ENCODE measurements at regions not wholly inside any gene's neighbourhood (a gene's known extent, or its start where the extent isn't known, plus 50 kb on each side); places are given as distances from the start of the nearest gene placed in this dataset.
"Not testable (repeated sequence)": the region's sequence is repeated elsewhere in the genome, so short reads cannot be mapped to it uniquely, and the experiment has no call there.

DNA sequence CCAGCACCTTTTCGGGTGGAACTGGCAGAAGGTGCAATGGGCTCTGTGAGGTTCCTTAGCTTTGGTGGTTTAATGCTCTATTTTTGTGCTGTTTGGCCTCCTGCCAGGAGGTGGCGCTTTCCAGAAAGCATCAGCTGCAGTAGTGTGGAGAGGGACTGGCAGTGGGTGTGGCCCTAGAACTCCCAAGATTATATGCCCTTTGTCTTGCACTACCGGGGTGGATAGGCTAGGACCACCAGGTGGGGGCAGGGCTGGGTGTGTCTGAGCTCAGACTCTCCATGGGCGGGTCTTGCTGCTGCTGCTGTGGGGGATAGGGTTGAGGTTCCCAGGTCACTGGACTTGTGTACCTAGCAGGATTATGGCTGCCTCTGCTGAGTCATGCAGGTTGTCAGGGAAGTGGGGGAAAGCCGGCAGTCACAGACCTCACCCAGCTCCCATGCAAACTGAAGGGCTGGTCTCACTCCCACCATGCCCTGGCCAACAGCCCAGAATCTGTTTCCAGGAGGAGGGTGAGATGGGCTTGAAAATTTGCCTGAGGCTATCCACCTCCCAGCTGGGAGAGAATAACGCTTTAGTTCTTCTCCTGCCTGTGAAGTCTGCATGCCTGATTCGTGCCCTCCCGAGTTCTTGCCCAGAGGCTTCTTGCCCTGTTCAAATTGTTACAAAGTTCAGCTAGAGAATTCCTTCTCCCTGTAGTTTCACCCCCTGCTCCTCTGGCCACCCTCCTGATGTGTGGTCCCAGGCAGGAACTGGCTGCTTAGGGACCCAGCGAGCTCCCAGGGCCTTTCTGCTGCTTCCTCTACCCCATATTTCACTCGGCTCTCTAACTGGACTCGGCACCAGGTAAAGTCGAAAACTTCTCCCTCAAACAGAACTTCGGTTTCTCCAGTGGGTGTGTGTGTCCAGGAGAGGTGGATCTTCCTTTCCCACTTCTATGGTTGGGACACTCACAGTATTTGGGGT is 76.5 kb upstream of the BTG3 start:
- TF ChIP-seq PAX5 (IDR thresholded peaks at IDR 0.05; ENCODE audit: insufficient read depth, low read length, severe bottlenecking), result no peak
- TF ChIP-seq POU2F2 (IDR thresholded peaks at IDR 0.05; ENCODE audit: low read depth, low read length), result no peak
- no peak for TF ChIP-seq SPI1 (IDR thresholded peaks at IDR 0.05; ENCODE audit: low read depth, low read length)
- TF ChIP-seq POLR2A (IDR thresholded peaks at IDR 0.05; ENCODE audit: low read depth, low read length), result no peak
- no peak for TF ChIP-seq POLR2AphosphoS5 (IDR thresholded peaks at IDR 0.05; ENCODE audit: low read depth, low read length)
- TF ChIP-seq TAF1 (IDR thresholded peaks at IDR 0.05; ENCODE audit: low read depth, low read length), result no peak
- DNase-seq (ENCODE audit: insufficient read length, low spot score), result no peak
- FAIRE-seq, result no peak

DNA sequence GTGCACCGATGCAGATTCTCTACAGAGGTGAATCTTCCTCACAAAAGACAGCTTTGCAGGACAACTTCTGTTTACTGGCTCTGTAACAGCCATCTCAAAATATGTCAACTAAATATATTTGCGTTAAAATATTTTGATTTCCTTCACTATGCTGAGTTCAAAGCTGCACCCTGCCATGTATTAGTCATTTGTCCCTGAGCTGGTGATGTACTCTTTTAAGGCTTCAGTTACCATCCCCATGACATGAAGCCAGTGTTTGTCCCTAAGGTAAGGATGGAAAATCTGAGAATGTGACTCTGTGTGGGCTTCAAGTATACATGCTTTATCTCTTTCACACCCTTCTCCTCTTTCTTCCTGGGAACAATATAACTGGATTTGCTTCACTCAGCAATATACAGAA is 70.2 kb upstream of the BTG3 start:
- no peak for FAIRE-seq
- DNase-seq (ENCODE audit: insufficient read length, low spot score), result no peak
- no peak for TF ChIP-seq POLR2AphosphoS5 (IDR thresholded peaks at IDR 0.05; ENCODE audit: low read depth, low read length)
- TF ChIP-seq POLR2A (IDR thresholded peaks at IDR 0.05; ENCODE audit: low read depth, low read length), result no peak
- TF ChIP-seq POU2F2 (IDR thresholded peaks at IDR 0.05; ENCODE audit: low read depth, low read length), result no peak
- TF ChIP-seq TAF1 (IDR thresholded peaks at IDR 0.05; ENCODE audit: low read depth, low read length), result no peak
- no peak for TF ChIP-seq SPI1 (IDR thresholded peaks at IDR 0.05; ENCODE audit: low read depth, low read length)
- TF ChIP-seq PAX5 (IDR thresholded peaks at IDR 0.05; ENCODE audit: insufficient read depth, low read length, severe bottlenecking), result no peak

DNA sequence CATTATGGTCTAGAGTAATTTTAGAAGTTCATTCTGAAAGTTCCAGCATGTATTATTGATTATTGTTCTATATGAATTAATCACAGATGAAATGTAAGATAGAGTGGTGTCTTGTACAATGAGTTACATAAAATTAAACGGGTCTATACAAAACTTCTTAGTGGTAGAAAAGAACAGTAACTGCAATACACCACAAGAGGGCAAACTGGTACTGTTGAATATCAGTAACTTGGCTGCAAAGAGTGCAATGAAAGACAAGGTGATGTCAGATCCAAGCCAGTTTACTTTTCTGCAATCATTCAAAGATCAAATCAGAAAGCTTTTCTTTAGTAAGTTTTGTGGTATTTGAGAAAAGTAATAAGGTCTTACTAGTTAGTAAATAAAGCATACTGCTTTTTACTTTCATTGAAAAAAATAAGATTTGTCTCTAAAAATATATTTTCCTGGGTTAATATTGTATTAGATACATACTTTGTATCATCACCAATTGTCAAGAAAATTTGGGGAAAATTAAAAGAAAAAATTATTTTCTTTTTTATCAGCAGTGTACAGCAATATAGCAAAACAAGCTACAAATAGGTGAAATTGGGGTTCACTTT is 66.4 kb upstream of the BTG3 start:
- FAIRE-seq, result peak; percentile 84

DNA sequence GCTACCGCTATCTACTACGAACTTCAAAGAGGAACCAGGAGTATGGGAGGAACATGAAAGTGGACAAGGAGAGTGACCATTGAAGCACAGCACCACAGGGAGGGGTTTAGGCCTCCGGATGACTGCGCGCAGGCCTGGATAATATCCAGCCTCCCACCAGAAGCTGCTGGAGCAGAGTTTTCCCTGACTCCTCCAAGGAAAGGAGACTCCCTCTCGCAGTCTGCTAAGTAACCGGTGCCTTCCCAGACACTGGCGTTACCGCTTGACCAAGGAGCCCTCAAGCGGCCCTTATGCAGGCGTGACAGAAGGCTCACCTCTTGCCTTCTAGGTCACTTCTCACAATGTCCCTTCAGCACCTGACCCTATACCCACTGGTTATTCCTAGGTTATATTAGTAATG is 64.2 kb upstream of the BTG3 start:
- not testable (repeated sequence) for FAIRE-seq

More for the DNA sequence above, 66.4 kb upstream of the BTG3 start:
- TF ChIP-seq POLR2AphosphoS5 (IDR thresholded peaks at IDR 0.05; ENCODE audit: low read depth, low read length) (no peak), TAF1 (IDR thresholded peaks at IDR 0.05; ENCODE audit: low read depth, low read length) (no peak), POLR2A (IDR thresholded peaks at IDR 0.05; ENCODE audit: low read depth, low read length) (no peak), POU2F2 (IDR thresholded peaks at IDR 0.05; ENCODE audit: low read depth, low read length) (no peak), PAX5 (IDR thresholded peaks at IDR 0.05; ENCODE audit: insufficient read depth, low read length, severe bottlenecking) (no peak), SPI1 (IDR thresholded peaks at IDR 0.05; ENCODE audit: low read depth, low read length) (no peak)
- peak; percentile 25 for DNase-seq (ENCODE audit: insufficient read length, low spot score)

DNA sequence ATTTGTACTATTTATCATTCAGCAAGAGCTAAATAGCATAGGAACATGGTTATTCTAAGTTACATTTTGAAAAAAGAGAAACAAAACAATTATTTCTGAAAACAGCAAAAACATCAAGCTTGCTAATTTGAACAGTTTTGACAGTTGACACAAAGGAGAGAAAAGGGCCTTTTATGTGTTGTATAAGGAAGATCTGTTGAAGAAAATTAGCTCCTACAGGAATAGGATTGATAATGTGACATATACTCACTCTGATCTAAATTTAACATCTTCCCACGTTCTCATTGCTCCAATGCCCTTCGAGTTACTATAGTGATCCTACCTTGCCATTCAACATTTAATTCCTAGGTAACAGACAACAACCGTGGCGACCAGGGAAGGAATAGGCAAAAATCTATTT is 61.4 kb upstream of the BTG3 start:
- DNase-seq (ENCODE audit: insufficient read length, low spot score) (no peak), FAIRE-seq (no peak)
- TF ChIP-seq POLR2A (IDR thresholded peaks at IDR 0.05; ENCODE audit: low read depth, low read length) (no peak), PAX5 (IDR thresholded peaks at IDR 0.05; ENCODE audit: insufficient read depth, low read length, severe bottlenecking) (no peak), POU2F2 (IDR thresholded peaks at IDR 0.05; ENCODE audit: low read depth, low read length) (no peak), POLR2AphosphoS5 (IDR thresholded peaks at IDR 0.05; ENCODE audit: low read depth, low read length) (no peak), SPI1 (IDR thresholded peaks at IDR 0.05; ENCODE audit: low read depth, low read length) (no peak), TAF1 (IDR thresholded peaks at IDR 0.05; ENCODE audit: low read depth, low read length) (no peak)

More for the DNA sequence above, 64.2 kb upstream of the BTG3 start:
- not testable (repeated sequence) for DNase-seq (ENCODE audit: insufficient read length, low spot score)

DNA sequence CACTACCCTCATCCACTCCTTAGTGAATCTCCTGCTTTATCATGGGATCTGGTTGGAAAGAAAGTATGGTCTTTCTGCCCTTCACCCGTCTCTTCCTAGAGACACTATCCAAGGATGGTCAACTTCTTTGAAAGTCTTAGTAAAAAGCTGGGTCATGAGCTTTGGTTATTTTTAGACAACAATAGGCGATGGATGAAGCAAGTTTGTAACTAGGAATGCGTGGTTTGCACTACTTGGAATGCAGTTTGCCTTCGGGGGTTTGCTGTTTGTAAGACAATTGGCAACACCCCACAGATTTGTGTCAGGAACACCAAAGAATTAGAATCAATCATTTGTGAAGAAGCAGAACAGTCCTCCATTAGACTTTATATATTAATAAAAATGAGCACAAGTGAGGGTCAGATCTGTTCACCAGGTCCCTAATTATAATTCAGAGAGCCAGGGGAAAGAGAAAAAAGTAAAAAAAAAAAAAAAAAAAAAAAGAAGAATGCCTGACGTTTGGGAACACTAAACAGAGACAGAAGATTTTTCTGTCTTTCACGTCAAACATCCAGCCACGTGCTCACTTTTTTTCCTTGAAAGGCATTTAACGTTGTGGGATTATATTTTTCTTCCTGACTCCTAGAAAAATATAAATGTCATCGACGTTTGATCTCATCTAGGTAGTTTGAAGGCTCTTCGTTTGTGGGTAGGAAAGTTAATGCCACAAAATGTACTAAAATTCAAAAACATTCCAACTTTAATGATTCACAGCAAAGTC is 60.7 kb upstream of the BTG3 start:
- TF ChIP-seq PAX5 (IDR thresholded peaks at IDR 0.05; ENCODE audit: insufficient read depth, low read length, severe bottlenecking) (no peak), POLR2A (IDR thresholded peaks at IDR 0.05; ENCODE audit: low read depth, low read length) (no peak), POU2F2 (IDR thresholded peaks at IDR 0.05; ENCODE audit: low read depth, low read length) (no peak), SPI1 (IDR thresholded peaks at IDR 0.05; ENCODE audit: low read depth, low read length) (no peak), POLR2AphosphoS5 (IDR thresholded peaks at IDR 0.05; ENCODE audit: low read depth, low read length) (no peak), TAF1 (IDR thresholded peaks at IDR 0.05; ENCODE audit: low read depth, low read length) (no peak)
- FAIRE-seq (no peak), DNase-seq (ENCODE audit: insufficient read length, low spot score) (no peak)

DNA sequence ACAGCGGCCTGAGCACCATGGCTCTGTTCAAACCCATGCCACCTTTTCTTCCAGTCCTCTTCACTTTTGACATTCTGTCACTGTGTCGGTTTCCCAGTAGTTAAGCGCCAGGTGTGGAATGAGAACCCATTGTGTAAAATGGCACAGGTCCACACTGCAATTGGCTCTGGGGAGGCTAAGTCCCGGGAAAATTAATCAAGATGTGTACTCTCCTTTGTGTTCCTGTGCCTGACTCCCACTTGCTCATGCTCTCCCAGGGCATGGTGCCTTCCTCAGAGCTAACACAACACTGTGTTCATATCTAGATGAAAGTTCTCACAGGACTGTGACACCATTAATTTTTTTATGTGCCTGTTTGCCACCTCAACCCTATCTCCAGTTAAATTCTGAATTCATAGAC is 59.0 kb upstream of the BTG3 start:
- TF ChIP-seq POU2F2 (IDR thresholded peaks at IDR 0.05; ENCODE audit: low read depth, low read length) (no peak), POLR2AphosphoS5 (IDR thresholded peaks at IDR 0.05; ENCODE audit: low read depth, low read length) (no peak)
- FAIRE-seq, result no peak
- no peak for DNase-seq (ENCODE audit: insufficient read length, low spot score)

DNA sequence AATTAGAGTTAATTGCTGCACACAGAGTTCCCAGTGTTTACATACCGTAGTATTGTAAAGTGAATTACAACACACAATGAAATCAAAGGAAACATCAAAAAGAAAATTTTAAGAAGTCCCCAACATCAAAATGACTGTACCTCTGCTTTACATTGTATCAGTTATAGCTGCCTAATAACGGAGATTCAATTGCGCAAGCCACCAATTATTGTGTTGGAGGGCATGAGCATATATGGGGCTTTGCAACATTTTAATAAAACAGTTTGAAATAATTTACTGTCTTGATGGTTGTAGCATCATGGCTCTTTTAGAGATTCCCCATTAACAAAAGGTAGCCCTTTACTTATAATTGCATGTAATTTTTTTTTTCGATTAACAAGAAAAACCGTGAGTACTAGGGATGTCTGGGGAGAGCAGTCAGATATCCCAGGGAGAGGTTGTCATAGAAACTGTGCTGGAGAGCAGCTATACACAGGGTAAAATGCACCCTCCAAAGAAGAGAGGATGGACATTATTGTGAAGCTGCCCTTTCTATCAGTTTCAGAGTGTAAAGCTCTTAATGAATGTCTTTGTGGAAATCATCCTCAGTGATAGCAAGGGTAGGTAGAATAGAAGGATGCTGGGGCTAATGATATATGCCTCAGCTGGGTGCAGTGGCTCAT is 55.9 kb upstream of the BTG3 start:
- no peak for FAIRE-seq
- DNase-seq (ENCODE audit: insufficient read length, low spot score), result no peak
- TF ChIP-seq TAF1 (IDR thresholded peaks at IDR 0.05; ENCODE audit: low read depth, low read length), result no peak
- TF ChIP-seq SPI1 (IDR thresholded peaks at IDR 0.05; ENCODE audit: low read depth, low read length), result no peak
- TF ChIP-seq POLR2AphosphoS5 (IDR thresholded peaks at IDR 0.05; ENCODE audit: low read depth, low read length), result no peak
- TF ChIP-seq POLR2A (IDR thresholded peaks at IDR 0.05; ENCODE audit: low read depth, low read length), result no peak
- no peak for TF ChIP-seq POU2F2 (IDR thresholded peaks at IDR 0.05; ENCODE audit: low read depth, low read length)
- TF ChIP-seq PAX5 (IDR thresholded peaks at IDR 0.05; ENCODE audit: insufficient read depth, low read length, severe bottlenecking), result no peak

DNA sequence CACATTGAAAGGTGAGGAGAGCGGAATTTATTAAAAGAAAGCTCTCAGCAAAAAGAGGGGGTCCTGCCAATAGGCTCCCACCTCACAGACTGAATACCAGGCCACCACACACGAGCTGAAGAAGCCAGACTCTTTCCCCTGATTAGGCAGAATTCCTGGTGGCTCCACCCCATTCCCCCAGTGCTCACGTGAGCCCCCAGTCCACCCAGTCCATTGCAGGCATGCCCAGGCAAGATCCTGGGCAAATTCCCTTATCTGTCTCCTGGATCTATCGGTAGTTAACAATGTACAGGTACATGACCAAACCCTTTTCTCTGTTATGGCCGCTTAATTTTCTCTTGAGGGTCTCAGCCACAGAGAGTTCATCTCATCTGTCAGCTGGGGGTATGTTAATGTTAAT is 54.6 kb upstream of the BTG3 start:
- DNase-seq (ENCODE audit: insufficient read length, low spot score) (no peak), FAIRE-seq (no peak)
- TF ChIP-seq POLR2AphosphoS5 (IDR thresholded peaks at IDR 0.05; ENCODE audit: low read depth, low read length) (no peak), PAX5 (IDR thresholded peaks at IDR 0.05; ENCODE audit: insufficient read depth, low read length, severe bottlenecking) (no peak), SPI1 (IDR thresholded peaks at IDR 0.05; ENCODE audit: low read depth, low read length) (no peak), POLR2A (IDR thresholded peaks at IDR 0.05; ENCODE audit: low read depth, low read length) (no peak), TAF1 (IDR thresholded peaks at IDR 0.05; ENCODE audit: low read depth, low read length) (no peak), POU2F2 (IDR thresholded peaks at IDR 0.05; ENCODE audit: low read depth, low read length) (no peak)
